ENCODE measurements at regions not wholly inside any gene's neighbourhood (a gene's known extent, or its start where the extent isn't known, plus 50 kb on each side); places are given as distances from the start of the nearest gene placed in this dataset.

DNA sequence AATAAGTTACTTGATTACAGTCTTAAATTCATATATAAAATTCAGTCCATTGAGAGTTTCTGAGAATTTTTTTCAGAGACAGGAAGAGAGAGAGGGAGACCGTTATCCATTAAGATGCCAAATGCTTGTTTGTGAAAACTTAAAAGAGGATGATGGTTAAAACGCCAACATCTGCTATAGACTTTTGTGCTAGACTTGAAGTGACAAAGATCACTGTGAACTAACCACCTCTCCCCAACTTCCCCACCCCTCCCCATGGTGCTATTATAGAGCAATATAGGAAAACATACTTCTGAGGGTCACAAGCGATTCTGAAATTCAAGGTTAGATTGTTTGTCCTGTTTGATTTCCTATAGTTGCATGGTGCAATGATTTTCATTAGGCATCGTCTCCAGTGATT, 440.8 kb downstream of the RMST start:
- DNase-seq (ENCODE audit: low spot score) = no peak
- intact Hi-C loops (cut with DNase I) = no loop called here

DNA sequence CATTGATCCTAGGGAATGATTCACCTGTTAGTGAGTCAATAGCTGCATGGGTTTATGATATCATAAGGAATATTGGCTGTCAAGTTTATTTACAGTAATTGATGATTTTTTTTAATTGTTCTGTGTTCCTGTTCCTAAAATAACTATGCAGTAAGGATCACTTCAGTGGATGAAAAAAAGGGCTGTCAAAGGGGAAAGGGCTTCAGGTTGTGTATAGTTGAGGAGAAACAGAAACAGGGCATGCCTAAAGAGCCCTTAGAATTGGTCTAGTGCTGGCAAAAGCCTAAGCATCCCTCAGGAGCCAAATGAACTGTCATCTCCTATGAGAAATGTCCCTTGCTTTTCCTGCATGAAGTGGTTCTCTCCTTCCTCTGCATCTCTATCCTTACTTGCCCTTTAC, 444.9 kb downstream of the RMST start:
- no peak for DNase-seq (ENCODE audit: low spot score)
- intact Hi-C loops (cut with DNase I) = no loop called here

DNA sequence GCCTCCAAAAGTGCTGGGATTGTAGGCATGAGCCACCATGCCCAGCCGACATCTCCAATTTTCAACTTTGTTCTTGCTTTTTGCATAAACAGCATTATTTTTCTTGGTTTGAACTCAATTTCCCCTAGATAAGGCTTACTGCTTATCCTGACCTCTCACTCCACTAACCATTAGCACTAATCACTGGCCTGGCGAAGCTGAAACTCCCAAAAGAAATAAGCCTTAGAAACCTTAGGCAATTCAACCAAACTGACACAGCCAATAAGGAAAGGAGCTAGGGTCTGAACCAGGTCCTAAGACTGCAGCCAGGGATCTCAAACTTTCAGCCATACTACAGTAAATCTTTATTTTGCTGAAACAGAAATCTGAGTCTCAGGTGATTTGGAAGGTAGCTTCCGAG, 448.0 kb downstream of the RMST start:
- no peak for DNase-seq (ENCODE audit: low spot score)
- intact Hi-C loops (cut with DNase I) = no loop called here

DNA sequence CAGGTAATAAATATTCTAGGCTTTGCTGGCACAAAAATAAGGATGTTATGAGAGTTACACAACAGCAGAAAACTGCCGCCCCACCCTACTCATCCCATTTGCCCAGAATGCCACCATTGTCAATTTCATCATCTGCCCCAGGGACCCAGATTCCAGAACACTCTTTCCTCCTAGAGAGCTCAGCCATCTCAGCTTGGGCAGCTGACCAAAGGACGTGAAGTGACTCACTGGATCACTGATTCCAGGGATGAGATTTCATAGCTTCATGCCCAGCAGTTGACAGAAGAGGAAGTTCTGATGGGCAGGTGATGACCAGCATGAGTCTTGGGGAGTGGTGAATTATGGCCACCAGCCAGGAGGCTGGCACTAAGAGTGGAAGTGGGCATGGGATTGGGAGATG, 450.3 kb downstream of the RMST start:
- DNase-seq (ENCODE audit: low spot score) = no peak
- intact Hi-C loops (cut with DNase I) = no loop called here

DNA sequence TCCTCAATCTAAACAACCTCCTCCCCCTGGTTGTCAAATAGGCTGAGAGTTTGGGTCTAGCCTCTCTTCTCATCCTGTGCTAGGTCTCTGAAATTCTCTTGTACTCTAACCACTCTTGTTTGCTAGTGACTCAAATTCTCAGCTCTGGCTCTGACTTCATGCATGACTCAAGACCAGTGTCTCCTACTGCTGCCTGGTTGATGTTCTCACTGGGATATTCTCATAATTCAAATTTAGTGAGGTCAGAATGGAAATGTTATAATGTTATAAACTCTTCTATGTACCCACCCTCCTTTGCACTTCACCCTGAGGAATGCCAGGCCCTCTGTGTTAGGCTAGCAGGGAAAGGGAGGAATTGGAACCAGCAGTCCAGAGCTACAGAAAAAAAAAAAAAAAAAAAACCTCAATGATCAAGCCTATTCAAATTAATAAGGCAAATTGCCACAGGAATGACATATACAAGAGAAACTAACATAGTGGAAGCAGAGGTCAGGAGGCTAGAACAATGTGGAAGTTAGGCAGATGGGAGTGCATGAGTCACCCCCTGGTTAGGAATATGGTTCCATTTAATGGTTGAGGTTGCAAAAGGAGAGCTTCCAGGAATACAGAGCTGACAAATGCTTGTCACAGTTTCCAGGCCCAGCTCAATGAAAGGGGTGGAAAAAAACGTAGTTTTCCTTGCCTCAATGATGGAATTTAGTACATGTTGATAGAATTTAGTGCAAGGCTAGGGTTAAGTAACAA, 459.5 kb downstream of the RMST start:
- no peak for DNase-seq (ENCODE audit: low spot score)
- intact Hi-C loops (cut with DNase I) = no loop called here

DNA sequence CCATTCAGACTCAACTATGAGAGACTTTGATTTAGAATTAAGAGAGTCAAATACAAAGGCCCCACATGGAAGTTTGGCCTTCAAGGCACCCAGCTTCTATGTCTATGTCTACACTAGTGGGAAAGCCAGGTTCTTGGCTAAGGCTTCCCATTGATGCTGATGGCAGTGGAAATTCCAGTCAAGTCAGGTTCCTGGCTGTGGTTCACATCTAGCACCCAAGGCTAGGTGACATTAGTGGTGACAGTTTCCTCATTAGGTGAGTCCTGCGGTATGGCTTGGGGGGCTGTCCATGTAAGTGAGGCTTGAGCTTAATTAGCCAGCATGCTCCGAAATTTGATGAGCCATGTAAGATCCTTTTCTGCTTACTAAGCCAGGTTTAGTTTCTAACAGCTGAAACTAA, 460.9 kb downstream of the RMST start:
- DNase-seq (ENCODE audit: low spot score) = no peak
- intact Hi-C loops (cut with DNase I) = no loop called here

DNA sequence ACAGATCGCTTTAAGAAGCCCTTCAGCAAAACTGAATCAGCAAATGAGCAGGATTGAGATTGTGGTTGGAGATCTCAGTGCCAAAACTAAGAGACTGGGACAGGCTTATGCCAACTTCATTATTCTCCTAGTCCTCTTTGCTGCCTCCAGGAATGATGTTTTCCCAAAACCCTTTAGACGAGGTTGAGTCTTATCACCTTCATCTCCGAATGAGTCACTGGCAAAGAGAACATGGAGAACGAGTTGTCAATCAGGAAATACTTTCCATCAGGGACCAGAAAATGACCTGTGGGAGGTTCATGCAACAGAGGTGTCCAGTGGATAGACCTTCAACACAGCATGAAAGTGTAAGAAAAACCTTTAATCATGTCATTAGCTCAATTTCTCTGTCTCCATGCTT, 461.5 kb downstream of the RMST start:
- no peak for DNase-seq (ENCODE audit: low spot score)
- intact Hi-C loops (cut with DNase I) = no loop called here

DNA sequence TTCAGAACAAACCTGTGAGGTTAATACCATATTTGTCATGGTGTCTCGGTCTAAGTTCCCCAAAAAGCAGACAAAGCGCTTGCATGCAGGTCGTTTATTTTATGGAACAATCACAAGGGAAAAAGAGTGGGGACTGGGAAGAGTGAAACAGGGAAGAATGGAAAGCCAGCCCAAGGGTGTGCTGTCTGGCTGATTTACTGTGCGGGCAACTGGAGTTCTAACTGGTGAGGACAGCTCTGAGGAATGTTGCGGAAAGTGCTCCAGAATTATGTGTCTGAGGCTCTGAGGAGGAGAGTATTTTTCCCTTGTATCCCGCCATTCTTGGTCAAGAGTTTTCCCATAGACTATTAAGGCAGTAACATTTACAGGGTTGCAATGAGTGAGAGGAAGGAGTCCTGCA, 465.4 kb downstream of the RMST start:
- no peak for DNase-seq (ENCODE audit: low spot score)
- intact Hi-C loops (cut with DNase I) = no loop called here

DNA sequence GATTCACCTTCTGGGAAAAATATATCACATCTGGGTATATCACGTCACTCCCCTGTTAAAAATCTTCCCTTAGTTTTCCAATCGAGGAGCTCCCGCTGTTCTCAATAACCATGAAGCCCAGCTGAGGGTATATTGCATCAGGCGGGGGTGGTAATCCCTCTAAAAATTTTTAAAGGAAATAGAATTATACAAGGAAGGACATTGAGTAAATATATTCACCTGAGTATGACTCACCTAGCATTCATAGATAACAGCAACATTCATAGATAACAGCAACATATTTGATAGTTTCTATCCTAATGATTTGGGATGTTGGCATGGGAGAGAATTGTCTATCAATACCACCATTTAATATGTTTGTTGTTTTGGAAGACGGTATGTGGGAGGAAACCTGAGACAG, 473.6 kb downstream of the RMST start:
- intact Hi-C loops (cut with DNase I) = no loop called here
- DNase-seq (ENCODE audit: low spot score) = no peak

DNA sequence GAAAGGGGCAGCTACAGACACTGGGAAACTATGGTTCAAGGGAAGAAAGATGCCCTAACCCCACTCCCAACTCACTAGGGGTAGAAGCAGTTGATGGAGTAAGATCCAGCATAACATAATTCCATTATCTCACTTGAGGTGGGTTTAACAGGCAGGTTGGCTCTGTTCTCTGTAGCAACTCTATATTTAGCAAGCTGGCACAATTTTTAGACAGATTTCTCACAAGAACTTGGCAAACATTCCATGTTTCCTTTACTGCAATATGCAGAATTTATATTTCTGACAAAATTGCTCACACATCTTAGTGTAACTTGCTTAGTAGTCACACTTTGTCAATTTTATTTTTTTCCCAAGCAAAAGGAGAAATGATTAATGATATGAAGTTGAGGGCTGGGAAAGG, 475.4 kb downstream of the RMST start:
- intact Hi-C loops (cut with DNase I) = no loop called here
- DNase-seq (ENCODE audit: low spot score) = no peak

DNA sequence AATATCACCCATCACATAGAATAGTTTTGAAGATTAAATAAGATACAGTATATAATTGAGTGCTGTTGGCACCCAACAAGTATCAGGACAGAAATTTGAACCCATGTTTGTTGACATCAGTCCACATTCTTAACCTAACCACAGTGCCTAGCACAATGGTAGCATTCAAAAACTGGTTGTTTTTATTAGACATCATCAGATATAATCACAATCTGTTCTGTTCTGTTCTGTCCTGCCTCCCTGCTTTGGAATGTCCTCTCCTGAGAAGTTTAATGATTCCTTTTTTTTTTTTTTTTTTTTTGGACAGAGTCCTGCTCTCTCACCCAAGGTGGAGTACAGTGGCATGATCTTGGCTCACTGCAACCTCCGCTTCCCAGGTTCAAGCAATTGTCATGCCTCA, 476.6 kb downstream of the RMST start:
- no peak for DNase-seq (ENCODE audit: low spot score)
- intact Hi-C loops (cut with DNase I) = no loop called here

DNA sequence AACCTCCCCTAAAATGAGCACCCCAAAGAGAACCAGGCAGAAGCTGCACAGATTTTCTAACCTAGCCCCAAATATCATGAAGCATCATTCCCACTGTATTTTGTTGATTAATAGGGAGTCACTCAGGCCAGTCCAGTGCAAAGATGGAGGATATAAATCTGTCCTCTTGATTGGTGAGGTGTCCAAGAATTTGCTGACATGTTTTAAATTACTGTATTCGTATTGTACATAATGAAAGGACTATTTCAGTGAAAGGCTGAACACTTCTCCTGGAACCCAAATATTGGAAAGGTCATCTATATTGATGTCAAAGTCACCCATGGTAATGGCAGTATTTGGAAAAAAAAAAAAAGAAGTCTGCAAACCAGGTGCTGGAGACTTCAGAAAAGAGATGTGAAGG, 477.5 kb downstream of the RMST start:
- intact Hi-C loops (cut with DNase I) = no loop called here
- no peak for DNase-seq (ENCODE audit: low spot score)

DNA sequence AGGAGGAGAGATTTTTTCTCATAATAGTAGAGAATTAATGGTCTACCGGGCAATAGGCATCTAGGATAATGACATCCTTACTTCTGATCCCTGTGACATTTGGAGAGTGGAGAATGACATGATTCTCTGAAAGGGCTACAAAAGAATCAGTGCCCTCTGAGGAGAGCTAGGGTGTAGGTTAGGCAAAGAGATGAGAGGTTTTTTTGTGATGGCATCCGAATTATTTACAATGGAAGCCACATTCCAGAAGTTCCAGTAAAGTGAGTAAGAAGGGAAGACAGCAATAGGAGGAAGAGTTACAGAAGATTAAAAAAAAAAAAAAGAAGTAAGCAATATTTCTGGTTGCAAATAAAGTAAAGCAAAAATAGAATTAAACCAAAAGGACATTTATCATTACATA, 478.0 kb downstream of the RMST start:
- intact Hi-C loops (cut with DNase I) = no loop called here
- no peak for DNase-seq (ENCODE audit: low spot score)

DNA sequence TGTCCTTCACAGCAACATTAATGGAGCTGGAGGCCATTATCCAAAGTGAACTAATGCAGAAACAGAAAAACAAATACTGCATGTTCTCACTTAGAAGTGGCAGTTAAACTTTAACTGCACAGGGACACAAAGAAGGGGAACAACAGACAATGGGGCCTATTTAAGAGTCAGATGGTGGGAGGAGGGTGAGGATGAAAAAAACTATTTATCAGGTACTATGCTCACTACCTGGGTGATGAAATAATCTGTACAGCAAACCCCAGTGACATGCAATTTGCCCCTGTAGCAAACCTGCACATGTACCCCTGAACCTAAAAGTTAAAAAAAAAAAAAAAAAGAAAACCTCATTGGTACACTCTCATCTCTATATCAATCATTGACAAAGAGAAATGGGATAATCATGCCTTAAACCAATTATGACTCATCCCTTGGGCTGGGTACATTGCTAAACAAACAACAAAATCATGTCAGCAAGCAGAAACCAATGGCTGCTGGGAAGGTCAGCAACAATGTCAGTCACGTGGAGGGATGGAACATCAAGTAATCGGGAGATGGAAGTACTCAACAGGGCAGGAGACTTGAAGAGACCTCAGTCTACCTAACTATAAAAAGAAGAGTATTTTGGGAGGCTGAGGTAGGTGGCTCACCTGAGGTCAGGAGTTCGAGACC, 479.2 kb downstream of the RMST start:
- no peak for DNase-seq (ENCODE audit: low spot score)
- intact Hi-C loops (cut with DNase I) = no loop called here

DNA sequence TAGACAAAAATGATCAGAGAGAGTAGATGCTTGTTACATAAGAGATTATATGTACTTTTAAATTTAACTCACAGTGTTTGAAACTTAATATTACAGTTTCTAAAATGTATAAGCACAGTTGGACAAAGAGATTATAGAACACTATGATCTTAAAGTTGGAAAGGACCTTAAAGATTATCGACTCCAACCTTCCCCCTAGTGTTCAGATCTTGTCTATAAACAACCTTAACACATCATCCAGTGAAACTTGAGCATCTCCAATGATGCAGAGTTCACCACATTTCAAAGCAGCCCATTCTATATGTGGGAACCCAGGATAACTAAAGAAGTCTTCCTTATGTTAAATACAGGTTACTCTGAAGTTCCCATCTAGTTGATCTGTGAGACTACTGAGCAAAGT, 480.8 kb downstream of the RMST start:
- intact Hi-C loops (cut with DNase I) = no loop called here
- DNase-seq (ENCODE audit: low spot score) = no peak

DNA sequence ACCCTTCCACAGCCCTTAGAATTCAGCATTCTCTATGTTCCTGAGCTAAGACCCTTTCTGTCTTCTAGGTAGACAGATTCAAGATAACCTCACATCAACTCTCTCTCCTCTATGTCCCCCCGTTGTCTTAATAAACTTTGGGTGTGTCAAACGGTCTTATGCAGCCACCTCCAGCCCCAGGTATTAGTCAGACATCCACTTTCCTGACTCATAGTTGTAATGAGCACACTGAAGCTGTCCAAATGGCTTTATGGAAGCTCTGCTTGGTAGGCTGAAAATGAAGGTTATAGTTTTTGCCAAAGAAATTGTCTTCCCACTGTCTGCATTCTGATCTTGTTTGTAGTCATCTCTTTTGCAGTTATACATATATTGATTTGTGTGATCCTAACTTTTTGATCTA, 482.0 kb downstream of the RMST start:
- intact Hi-C loops (cut with DNase I) = no loop called here

DNA sequence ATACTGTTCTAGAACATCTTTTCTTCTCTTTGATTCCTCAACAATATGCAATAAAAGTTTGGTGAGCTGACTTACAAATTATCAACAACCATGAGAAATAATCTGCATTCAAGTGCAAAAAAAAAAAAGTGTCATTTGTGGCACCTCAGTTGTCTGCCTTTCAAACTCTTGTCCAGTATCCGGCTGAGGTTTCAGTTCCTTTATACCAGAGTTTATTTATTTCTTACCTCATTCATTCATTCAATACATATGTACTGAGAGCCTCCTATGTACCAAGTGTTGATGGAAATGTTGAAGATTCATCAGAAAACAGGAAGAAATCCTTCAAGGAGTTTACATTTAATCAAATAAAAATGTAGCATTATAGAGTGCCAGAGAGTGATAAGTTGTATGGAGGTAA, 484.1 kb downstream of the RMST start:
- no peak for DNase-seq (ENCODE audit: low spot score)
- intact Hi-C loops (cut with DNase I) = no loop called here

More for the DNA sequence above, 482.0 kb downstream of the RMST start:
- no peak for DNase-seq (ENCODE audit: low spot score)

DNA sequence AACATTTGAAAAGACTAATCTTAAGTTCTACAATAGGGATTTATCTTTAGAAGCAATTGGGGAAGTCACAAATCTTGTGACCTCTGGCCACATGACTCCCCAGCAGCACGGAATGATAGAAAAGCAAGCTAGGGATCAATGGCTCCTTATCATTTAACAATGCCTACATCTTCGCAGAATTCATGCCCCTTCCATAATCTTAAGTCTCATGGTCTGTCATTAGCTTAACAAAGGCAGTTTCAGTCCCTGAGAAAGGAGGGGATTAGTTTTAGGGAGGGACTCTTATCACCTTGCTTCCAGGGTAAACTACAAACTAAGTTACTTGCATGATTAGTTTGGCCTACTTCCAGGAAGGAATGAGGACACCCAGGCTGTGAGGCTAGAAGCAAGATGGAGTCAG, 486.0 kb downstream of the RMST start:
- intact Hi-C loops (cut with DNase I) = no loop called here
- DNase-seq (ENCODE audit: low spot score) = no peak

DNA sequence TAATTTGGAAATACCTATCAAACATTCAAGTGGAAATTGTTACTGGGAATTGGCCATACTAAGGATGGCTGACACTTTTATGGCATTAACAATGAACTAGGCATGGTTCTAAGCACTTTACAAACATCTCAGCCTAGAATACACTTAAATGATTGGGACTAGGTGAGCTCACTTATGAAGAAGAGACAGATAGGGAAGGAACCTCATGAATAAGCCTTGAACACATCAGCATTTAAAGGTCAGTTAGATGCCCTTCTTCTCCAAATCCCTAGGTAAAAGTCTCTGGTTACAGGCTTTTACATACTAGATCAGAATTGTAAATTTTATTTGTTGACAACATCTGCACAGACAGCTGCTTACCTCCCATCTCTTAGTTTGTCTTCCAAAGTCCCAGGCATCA, 488.6 kb downstream of the RMST start:
- intact Hi-C loops (cut with DNase I) = no loop called here
- DNase-seq (ENCODE audit: low spot score) = no peak

DNA sequence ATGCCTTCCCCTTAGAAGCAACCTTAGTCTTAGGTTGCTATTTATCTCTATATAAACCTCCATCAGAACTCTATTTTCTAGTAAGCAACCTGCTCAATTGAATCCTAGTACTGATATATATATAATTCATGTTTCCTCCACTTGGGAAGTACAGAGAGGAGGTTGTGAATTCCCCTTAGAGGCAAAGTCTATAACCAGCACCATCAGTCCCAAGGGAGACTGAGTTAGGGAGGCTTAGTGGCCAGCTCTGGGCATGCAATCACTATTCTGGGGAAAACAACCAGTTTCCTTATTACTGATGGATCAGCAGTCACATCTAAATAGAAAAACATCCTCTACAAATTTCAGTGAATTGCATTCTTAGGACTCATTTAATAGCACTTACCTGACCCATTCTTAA, 489.1 kb downstream of the RMST start:
- no peak for DNase-seq (ENCODE audit: low spot score)
- intact Hi-C loops (cut with DNase I) = no loop called here

DNA sequence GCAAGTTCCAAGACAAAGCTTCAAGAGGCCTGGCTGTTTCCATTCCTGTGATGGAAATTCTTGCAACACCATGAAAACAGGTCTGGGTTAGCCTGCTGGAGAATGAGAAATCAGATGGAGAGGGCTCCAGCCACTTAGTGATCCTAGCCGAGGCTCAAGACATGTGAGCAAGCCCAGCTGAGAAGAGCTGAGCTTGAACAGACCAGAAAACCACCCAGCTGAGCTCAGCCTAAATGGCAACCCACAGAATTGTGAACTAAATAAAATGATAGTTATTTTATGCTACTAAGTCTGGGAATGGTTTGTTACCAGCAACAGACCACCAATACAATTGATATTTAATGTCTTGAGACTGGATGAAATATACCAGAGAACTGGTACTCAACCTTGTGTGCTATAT, 494.5 kb downstream of the RMST start:
- DNase-seq (ENCODE audit: low spot score) = no peak
- intact Hi-C loops (cut with DNase I) = no loop called here

DNA sequence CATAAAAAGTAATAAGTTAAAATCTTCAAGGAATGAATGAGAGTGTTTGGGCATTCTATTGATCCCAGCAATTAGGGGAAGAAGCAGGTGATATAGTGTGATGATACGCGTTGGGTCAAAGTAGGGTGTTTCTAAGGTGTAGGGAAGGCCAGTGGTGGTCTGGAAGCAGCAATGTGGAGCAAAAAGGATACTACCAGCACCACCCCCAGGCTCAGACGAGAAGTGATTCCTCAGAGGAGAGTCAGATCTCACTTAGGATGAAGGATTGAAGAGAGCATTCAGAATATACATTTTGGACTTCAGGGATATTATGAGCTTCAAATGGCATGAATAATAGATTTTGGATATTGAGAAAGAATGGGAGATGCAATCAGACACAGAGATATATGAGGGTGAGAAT, 497.6 kb downstream of the RMST start:
- DNase-seq (ENCODE audit: low spot score) = no peak
- intact Hi-C loops (cut with DNase I) = no loop called here
